B cell (primary cell): ENCODE measurements at regions not wholly inside any gene's neighbourhood (a gene's known extent, or its start where the extent isn't known, plus 50 kb on each side); places are given as distances from the start of the nearest gene placed in this dataset.

Source experiments
- EZH2 ChIP-seq: IDR thresholded peaks from 2 replicates; pipeline ENCODE4 v1.6.1; 2012; ENCODE audit warnings: borderline replicate concordance, low read depth, mild to moderate bottlenecking, moderate library complexity, low read length; ENCODE audit not compliant: insufficient read depth, poor library complexity, severe bottlenecking
- TF ChIP-seq, protein P1 (sequence below): fragments of 200-600 bp; IDR thresholded peaks from one replicate; pipeline ENCODE4 v1.8.0; 2022; ENCODE audit warnings: antibody characterized with exemption, mild to moderate bottlenecking

DNA sequence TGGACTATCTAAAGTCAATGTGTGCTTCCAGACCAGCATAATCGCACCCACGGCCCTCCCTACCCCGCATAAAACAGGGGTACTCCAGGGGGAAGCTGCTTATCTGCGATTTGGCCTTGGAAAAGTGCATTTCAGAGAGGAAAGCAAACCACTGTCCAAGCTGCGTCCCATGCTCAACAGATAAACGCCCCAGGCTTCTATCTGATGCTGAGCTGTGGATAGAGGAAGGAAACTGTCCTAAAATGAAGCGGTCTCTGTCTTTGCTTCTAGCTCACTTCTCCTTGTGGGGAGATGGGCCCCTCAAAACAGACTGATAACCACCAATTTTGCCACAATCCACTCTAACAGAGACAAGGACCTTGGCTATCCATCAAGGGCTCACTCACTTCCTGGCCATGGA lies 160.5 kb upstream of the TNRC6C start:
- TF ChIP-seq EZH2, result no peak
- TF ChIP-seq, protein P1, sequence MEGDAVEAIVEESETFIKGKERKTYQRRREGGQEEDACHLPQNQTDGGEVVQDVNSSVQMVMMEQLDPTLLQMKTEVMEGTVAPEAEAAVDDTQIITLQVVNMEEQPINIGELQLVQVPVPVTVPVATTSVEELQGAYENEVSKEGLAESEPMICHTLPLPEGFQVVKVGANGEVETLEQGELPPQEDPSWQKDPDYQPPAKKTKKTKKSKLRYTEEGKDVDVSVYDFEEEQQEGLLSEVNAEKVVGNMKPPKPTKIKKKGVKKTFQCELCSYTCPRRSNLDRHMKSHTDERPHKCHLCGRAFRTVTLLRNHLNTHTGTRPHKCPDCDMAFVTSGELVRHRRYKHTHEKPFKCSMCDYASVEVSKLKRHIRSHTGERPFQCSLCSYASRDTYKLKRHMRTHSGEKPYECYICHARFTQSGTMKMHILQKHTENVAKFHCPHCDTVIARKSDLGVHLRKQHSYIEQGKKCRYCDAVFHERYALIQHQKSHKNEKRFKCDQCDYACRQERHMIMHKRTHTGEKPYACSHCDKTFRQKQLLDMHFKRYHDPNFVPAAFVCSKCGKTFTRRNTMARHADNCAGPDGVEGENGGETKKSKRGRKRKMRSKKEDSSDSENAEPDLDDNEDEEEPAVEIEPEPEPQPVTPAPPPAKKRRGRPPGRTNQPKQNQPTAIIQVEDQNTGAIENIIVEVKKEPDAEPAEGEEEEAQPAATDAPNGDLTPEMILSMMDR, result no peak
